Loucy (cell line): ENCODE measurements at regions not wholly inside any gene's neighbourhood (a gene's known extent, or its start where the extent isn't known, plus 50 kb on each side); places are given as distances from the start of the nearest gene placed in this dataset.

Experiments
- EZH2phosphoT487 ChIP-seq: fragments of 200-600 bp; IDR thresholded peaks from 2 replicates; pipeline ENCODE4 v1.6.1; 2018; ENCODE audit warnings: antibody characterized with exemption, mild to moderate bottlenecking, moderate library complexity, borderline replicate concordance
- TF ChIP-seq, protein P1 (sequence below): fragments of 200-600 bp; sonication (generic); conservative IDR thresholded peaks from 2 replicates; pipeline ENCODE4 v1.5.1; 2014; ENCODE audit warnings: mild to moderate bottlenecking, antibody characterized with exemption, low read length

DNA sequence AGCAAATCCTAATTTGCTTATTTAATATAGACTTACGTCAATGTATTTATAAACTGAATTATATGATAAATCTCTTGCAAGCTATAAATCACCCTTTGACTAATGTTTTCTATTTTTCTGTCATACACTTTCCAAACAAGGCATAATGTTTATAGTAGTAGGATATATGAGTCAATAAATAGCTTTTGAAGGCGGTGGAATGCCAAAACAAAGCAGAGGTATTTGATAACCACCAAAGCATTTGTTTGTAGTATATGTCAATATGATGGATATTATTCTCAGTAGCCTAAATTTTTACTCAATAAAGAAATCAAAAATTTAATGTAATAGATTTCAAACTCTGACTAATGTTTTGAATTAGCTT is 1354.6 kb downstream of the HACE1 start:
- TF ChIP-seq, protein P1, sequence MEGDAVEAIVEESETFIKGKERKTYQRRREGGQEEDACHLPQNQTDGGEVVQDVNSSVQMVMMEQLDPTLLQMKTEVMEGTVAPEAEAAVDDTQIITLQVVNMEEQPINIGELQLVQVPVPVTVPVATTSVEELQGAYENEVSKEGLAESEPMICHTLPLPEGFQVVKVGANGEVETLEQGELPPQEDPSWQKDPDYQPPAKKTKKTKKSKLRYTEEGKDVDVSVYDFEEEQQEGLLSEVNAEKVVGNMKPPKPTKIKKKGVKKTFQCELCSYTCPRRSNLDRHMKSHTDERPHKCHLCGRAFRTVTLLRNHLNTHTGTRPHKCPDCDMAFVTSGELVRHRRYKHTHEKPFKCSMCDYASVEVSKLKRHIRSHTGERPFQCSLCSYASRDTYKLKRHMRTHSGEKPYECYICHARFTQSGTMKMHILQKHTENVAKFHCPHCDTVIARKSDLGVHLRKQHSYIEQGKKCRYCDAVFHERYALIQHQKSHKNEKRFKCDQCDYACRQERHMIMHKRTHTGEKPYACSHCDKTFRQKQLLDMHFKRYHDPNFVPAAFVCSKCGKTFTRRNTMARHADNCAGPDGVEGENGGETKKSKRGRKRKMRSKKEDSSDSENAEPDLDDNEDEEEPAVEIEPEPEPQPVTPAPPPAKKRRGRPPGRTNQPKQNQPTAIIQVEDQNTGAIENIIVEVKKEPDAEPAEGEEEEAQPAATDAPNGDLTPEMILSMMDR, result no peak
- TF ChIP-seq EZH2phosphoT487, result no peak
